22Rv1 (cell line): ENCODE measurements at regions not wholly inside any gene's neighbourhood (a gene's known extent, or its start where the extent isn't known, plus 50 kb on each side); places are given as distances from the start of the nearest gene placed in this dataset.

Experiments used
- CTCF ChIP-seq: fragments of 450-650 bp; IDR thresholded peaks from 2 replicates; pipeline ENCODE4 v1.5.1; 2017; ENCODE audit warnings: mild to moderate bottlenecking
- ZFX ChIP-seq: fragments of 450-650 bp; IDR thresholded peaks from 2 replicates; pipeline ENCODE4 v1.6.1; 2017; ENCODE audit warnings: antibody characterized with exemption, borderline replicate concordance

GRCh38 chr11:129300099-129300498 lies 75.5 kb upstream of the BARX2 start:
- TF ChIP-seq CTCF = no peak
- TF ChIP-seq ZFX = no peak
